HCT116 (cell line): ENCODE measurements at regions not wholly inside any gene's neighbourhood (a gene's known extent, or its start where the extent isn't known, plus 50 kb on each side); places are given as distances from the start of the nearest gene placed in this dataset.

Experiments
- ATAC-seq: fragments of 200-7000 bp; cut with Tn5 transposase; 2 replicates; pipeline ENCODE4 v1.9.1; 2020; ENCODE audit warnings: mild to moderate bottlenecking, moderate library complexity
- BruUV-seq: library from RNA; stranded (reverse); fragments of 400-500 nt; replicated peaks from 2 replicates; lab custom pipeline; 2021; lab: Mats Ljungman, UMichigan
- CTCF ChIA-PET: fragments of 300-600 bp; sonication (Branson Sonifier 250); formaldehyde crosslinking; loops from one replicate; lab custom pipeline; 2021; ENCODE audit warnings: antibody characterized with exemption; lab: Charles Lee
- POLR2A ChIA-PET: fragments of 300-600, 350-600 bp; sonication (Branson Sonifier 250); formaldehyde crosslinking; loops from one replicate; lab custom pipeline; 2021; ENCODE audit warnings: antibody characterized with exemption; lab: Charles Lee
- RAD21 ChIA-PET, 2 experiments: fragments of 300-600 bp; sonication (Branson Sonifier 250); formaldehyde crosslinking; loops; one replicate each; lab custom pipeline; 2023; ENCODE audit warnings: low total read pairs in 2 of 2; ENCODE audit not compliant: uncharacterized antibody in 2 of 2, unreplicated experiment in 2 of 2, low non-redundant PET in 1 of 2; lab: Charles Lee
- DNase-seq: peaks from one replicate; pipeline ENCODE4 v3.0.0-alpha.2; 2010; ENCODE audit warnings: low read depth, low spot score
- H2AFZ ChIP-seq: fragments of 200-600 bp; shearing (Covaris generic), sonication (generic); 2 replicates; pipeline ENCODE4 v1.6.1; 2017; ENCODE audit warnings: low read depth, mixed run types, mixed read lengths, antibody characterized with exemption, low read length; ENCODE audit not compliant: poor library complexity, severe bottlenecking
- H3K27ac ChIP-seq: 2 replicates; pipeline ENCODE4 v1.5.1; 2012; ENCODE audit warnings: low read depth, low read length
- H3K27me3 ChIP-seq: fragments of 200-600 bp; sonication (generic); 2 replicates; pipeline ENCODE4 v1.6.1; 2016; ENCODE audit warnings: mixed run types, low read length, mixed read lengths; ENCODE audit not compliant: insufficient read depth
- H3K36me3 ChIP-seq, 2 experiments: fragments of 200-500 bp in 1 of 2; fragments of 200-600 bp in 1 of 2; sonication (Bioruptor generic) in 1 of 2; sonication (generic) in 1 of 2; 2 replicates each; pipeline versions ENCODE4 v1.5.1 to v1.6.1; 2014 to 2016; ENCODE audit warnings: low read length in 2 of 2, inconsistent platforms in 1 of 2, mixed read lengths in 1 of 2, mixed run types in 1 of 2; ENCODE audit not compliant: insufficient read depth in 2 of 2, control insufficient read depth in 1 of 2
- H3K4me1 ChIP-seq, 2 experiments: fragments of 200-600 bp in 1 of 2; sonication (generic) in 1 of 2; 2 replicates each; pipeline versions ENCODE4 v1.5.1 to v1.6.1; 2012 to 2017; ENCODE audit warnings: low read length in 2 of 2, inconsistent platforms in 1 of 2, mild to moderate bottlenecking in 1 of 2, mixed read lengths in 1 of 2, mixed run types in 1 of 2, moderate library complexity in 1 of 2; ENCODE audit not compliant: insufficient read depth in 2 of 2, control insufficient read depth in 1 of 2
- H3K4me2 ChIP-seq: fragments of 200-600 bp; sonication (generic); 2 replicates; pipeline ENCODE4 v1.6.1; 2017; ENCODE audit warnings: mixed run types, low read length, mixed read lengths
- H3K4me3 ChIP-seq, 2 experiments: fragments of 200-600 bp in 1 of 2; sonication (generic) in 1 of 2; replicated peaks in 1 of 2; 2 replicates each; pipeline ENCODE4 v1.5.1; 2011 to 2016; ENCODE audit warnings: low read length in 2 of 2, control low read depth in 1 of 2, low read depth in 1 of 2, mild to moderate bottlenecking in 1 of 2, mixed read lengths in 1 of 2, mixed run types in 1 of 2
- H3K79me2 ChIP-seq: fragments of 200-600 bp; sonication (generic); 2 replicates; pipeline ENCODE4 v1.6.1; 2017; ENCODE audit warnings: mild to moderate bottlenecking, mixed run types, low read length, moderate library complexity, mixed read lengths; ENCODE audit not compliant: insufficient read depth
- H3K9ac ChIP-seq: fragments of 200-600 bp; sonication (generic); 2 replicates; pipeline ENCODE4 v1.6.1; 2016; ENCODE audit warnings: low read length, mixed read lengths
- H3K9me2 ChIP-seq: fragments of 200-600 bp; sonication (generic), shearing (Covaris generic); 2 replicates; pipeline ENCODE4 v1.6.1; 2017; ENCODE audit warnings: mixed run types, mild to moderate bottlenecking, moderate library complexity; ENCODE audit not compliant: insufficient read depth
- H3K9me3 ChIP-seq, 2 experiments: fragments of 200-500 bp in 1 of 2; fragments of 200-600 bp in 1 of 2; sonication (Bioruptor generic) in 1 of 2; sonication (generic) in 1 of 2; 2 replicates each; pipeline ENCODE4 v1.6.1; 2014 to 2017; ENCODE audit warnings: low read length in 2 of 2, mixed read lengths in 2 of 2, inconsistent platforms in 1 of 2, low read depth in 1 of 2, mild to moderate bottlenecking in 1 of 2, mixed run types in 1 of 2, moderate library complexity in 1 of 2; ENCODE audit not compliant: control insufficient read depth in 1 of 2, insufficient read depth in 1 of 2
- H4K20me1 ChIP-seq: fragments of 200-600 bp; sonication (generic), shearing (Covaris generic); 2 replicates; pipeline ENCODE4 v1.6.1; 2017; ENCODE audit warnings: mixed run types, mild to moderate bottlenecking, moderate library complexity; ENCODE audit not compliant: insufficient read depth
- CBX3 ChIP-seq: IDR thresholded peaks from 2 replicates; pipeline ENCODE4 v1.6.1; 2012; ENCODE audit warnings: low read depth
- ELF1 ChIP-seq: IDR thresholded peaks from 2 replicates; pipeline ENCODE4 v1.6.1; 2012; ENCODE audit warnings: low read depth, borderline replicate concordance
- EZH2 ChIP-seq: fragments of 200-600 bp; sonication (generic); IDR thresholded peaks from 2 replicates; pipeline ENCODE4 v1.6.1; 2017; ENCODE audit warnings: antibody characterized with exemption, mixed run types
- EZH2phosphoT487 ChIP-seq: fragments of 200-600 bp; IDR thresholded peaks from 2 replicates; pipeline ENCODE4 v1.6.1; 2018; ENCODE audit warnings: antibody characterized with exemption, borderline replicate concordance
- FOSL1 ChIP-seq: IDR thresholded peaks from 2 replicates; pipeline ENCODE4 v1.6.1; 2012; ENCODE audit warnings: low read depth
- JUND ChIP-seq: IDR thresholded peaks from 2 replicates; pipeline ENCODE4 v1.6.1; 2012
- MAX ChIP-seq: IDR thresholded peaks from 2 replicates; pipeline ENCODE4 v1.6.1; 2012
- POLR2AphosphoS5 ChIP-seq: IDR thresholded peaks from 2 replicates; pipeline ENCODE4 v1.6.1; 2011; ENCODE audit warnings: mild to moderate bottlenecking, low read depth, low read length, moderate library complexity
- SIN3A ChIP-seq: IDR thresholded peaks from 2 replicates; pipeline ENCODE4 v1.6.1; 2012; ENCODE audit warnings: low read depth
- SP1 ChIP-seq: IDR thresholded peaks from 2 replicates; pipeline ENCODE4 v1.6.1; 2012; ENCODE audit warnings: low read depth
- SRF ChIP-seq: IDR thresholded peaks from 2 replicates; pipeline ENCODE4 v1.6.1; 2012; ENCODE audit warnings: low read depth
- YY1 ChIP-seq: IDR thresholded peaks from 2 replicates; pipeline ENCODE4 v1.6.1; 2011; ENCODE audit warnings: low read length, low read depth, moderate library complexity, mild to moderate bottlenecking; ENCODE audit not compliant: insufficient replicate concordance; ENCODE audit errors: extremely low read depth
- ZBTB33 ChIP-seq: IDR thresholded peaks from 2 replicates; pipeline ENCODE4 v1.6.1; 2011; ENCODE audit warnings: mild to moderate bottlenecking, low read length, moderate library complexity; ENCODE audit not compliant: insufficient replicate concordance; ENCODE audit errors: extremely low read depth
- ZNF274 ChIP-seq: fragments of 200-500 bp; sonication (Bioruptor generic); IDR thresholded peaks from 2 replicates; pipeline ENCODE4 v1.6.1; 2014; ENCODE audit warnings: mild to moderate bottlenecking, low read depth, low read length, inconsistent platforms
- intact Hi-C: fragments of 100-400 bp; cut with micrococcal nuclease; formaldehyde crosslinking; loops from 2 replicates; pipeline ENCODE4 v1.10.0; 2022
- TF ChIP-seq, protein P1 (sequence below): IDR thresholded peaks from 2 replicates; pipeline ENCODE4 v1.6.1; 2012
- TF ChIP-seq, protein P2 (sequence below): IDR thresholded peaks from 2 replicates; pipeline ENCODE4 v1.6.1; 2012; ENCODE audit warnings: low read depth

DNA sequence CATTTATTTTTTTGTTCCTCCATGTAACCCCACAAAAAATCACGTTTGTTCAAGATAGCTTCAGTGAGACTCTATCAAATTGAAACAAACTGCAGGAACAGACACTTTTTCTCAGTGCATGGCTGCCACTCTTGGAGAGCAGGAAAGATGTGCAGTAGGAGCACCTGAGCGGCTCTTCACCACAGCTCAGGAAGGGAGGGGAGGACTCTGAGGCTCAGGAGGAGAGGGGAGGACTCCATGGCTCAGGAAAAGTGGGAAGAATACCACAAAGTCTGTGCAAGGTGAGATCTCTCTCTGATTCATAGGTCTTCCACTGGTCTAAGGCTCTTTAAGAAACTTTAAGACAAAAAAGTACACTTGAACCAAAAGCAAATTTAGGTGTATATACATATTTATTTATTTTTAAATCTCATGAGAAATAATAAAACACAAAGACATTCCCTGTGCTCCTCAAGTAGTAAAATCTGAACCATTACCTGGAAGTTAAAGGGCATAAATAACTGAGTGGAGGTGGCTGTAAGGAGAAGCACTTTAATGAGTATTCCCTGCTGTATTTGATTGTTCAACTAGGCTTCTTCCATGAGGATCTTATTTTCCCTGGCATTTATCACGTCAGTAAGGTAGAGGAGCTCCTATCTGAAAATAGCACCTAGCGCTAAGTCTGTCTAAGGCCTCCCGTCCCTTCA, 69.2 kb upstream of the CCN6 start:
- peak; percentile 56; the same call in 1 of the 2 replicates for ATAC-seq
- Histone ChIP-seq H3K4me2 (peak overlapping the region; percentile 59), H4K20me1 (no peaks in the 10 kb centered on the region), H3K9me3 (no peaks in the 10 kb centered on the region), H3K4me1 (peaks cover 36 to 54% of the 10 kb centered on the region in 2 experiments), H3K79me2 (no peaks in the 10 kb centered on the region), H3K27ac (peak overlapping the region; percentile 87), H3K4me3 (peak overlapping the region in 1 of 2 experiments; percentile 25; a peak in 2 of 4 replicates), H3K9ac (peak overlapping the region; percentile 49), H3K36me3 (no peaks in the 10 kb centered on the region), H2AFZ (no peak overlapping the region), H3K9me2 (no peaks in the 10 kb centered on the region), H3K27me3 (no peaks in the 10 kb centered on the region)
- BruUV-seq: TSS peak; percentile 90
- ChIA-PET CTCF (interaction anchor here (1.1 kb wide), 1 partner anchor 13 kb away, joined by 3 read pairs; no protein-coding TSS in a partner anchor), POLR2A (interaction anchor here (3.0 kb wide), 1 partner anchor 11 kb away, joined by 17 read pairs; no protein-coding TSS in a partner anchor), RAD21 (no interaction called here)
- TF ChIP-seq JUND (no peak), EZH2 (no peak), YY1 (no peak), FOSL1 (no peak), EZH2phosphoT487 (no peak), ZNF274 (no peak), MAX (no peak), ELF1 (no peak), CBX3 (no peak), SP1 (no peak), SIN3A (no peak), ZBTB33 (no peak), POLR2AphosphoS5 (no peak), SRF (no peak)
- TF ChIP-seq, protein P1, sequence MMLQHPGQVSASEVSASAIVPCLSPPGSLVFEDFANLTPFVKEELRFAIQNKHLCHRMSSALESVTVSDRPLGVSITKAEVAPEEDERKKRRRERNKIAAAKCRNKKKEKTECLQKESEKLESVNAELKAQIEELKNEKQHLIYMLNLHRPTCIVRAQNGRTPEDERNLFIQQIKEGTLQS: no peak
- TF ChIP-seq, protein P2, sequence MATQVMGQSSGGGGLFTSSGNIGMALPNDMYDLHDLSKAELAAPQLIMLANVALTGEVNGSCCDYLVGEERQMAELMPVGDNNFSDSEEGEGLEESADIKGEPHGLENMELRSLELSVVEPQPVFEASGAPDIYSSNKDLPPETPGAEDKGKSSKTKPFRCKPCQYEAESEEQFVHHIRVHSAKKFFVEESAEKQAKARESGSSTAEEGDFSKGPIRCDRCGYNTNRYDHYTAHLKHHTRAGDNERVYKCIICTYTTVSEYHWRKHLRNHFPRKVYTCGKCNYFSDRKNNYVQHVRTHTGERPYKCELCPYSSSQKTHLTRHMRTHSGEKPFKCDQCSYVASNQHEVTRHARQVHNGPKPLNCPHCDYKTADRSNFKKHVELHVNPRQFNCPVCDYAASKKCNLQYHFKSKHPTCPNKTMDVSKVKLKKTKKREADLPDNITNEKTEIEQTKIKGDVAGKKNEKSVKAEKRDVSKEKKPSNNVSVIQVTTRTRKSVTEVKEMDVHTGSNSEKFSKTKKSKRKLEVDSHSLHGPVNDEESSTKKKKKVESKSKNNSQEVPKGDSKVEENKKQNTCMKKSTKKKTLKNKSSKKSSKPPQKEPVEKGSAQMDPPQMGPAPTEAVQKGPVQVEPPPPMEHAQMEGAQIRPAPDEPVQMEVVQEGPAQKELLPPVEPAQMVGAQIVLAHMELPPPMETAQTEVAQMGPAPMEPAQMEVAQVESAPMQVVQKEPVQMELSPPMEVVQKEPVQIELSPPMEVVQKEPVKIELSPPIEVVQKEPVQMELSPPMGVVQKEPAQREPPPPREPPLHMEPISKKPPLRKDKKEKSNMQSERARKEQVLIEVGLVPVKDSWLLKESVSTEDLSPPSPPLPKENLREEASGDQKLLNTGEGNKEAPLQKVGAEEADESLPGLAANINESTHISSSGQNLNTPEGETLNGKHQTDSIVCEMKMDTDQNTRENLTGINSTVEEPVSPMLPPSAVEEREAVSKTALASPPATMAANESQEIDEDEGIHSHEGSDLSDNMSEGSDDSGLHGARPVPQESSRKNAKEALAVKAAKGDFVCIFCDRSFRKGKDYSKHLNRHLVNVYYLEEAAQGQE: no peak
- no peak for DNase-seq
- intact Hi-C loops: no loop called here
